Coronary artery (tissue), 2 donors: ENCODE measurements at regions not wholly inside any gene's neighbourhood (a gene's known extent, or its start where the extent isn't known, plus 50 kb on each side); places are given as distances from the start of the nearest gene placed in this dataset.

Source experiments
- DNase-seq: peaks from one replicate; pipeline ENCODE4 v3.0.0-alpha.2; 2017; ENCODE audit warnings: low spot score
- H3K27ac ChIP-seq, 2 donors: fragments of 200-600 bp; sonication (generic); one replicate each; pipeline ENCODE4 v1.5.1; 2016 to 2019
- H3K4me3 ChIP-seq: fragments of 200-600 bp; sonication (generic); 2 replicates; pipeline ENCODE4 v1.5.1; 2016; ENCODE audit warnings: mild to moderate bottlenecking, moderate library complexity
- CTCF ChIP-seq: fragments of 200-600 bp; sonication (generic); IDR thresholded peaks from one replicate; pipeline ENCODE4 v1.5.1; 2019; ENCODE audit warnings: antibody characterized with exemption

- Histone ChIP-seq H3K4me3 (no peak overlapping the region), H3K27ac (no peak overlapping the region)
- DNase-seq: no peak
- TF ChIP-seq CTCF: no peak
Measured at GRCh38 chr18:41351430-41351829, 603.6 kb upstream of the PIK3C3 start.

- no peak for DNase-seq
- H3K27ac ChIP-seq: no peak overlapping the region
- no peak overlapping the region for H3K4me3 ChIP-seq
- TF ChIP-seq CTCF: no peak
Measured at GRCh38 chr18:41347057-41347456, 608.0 kb upstream of the PIK3C3 start.

GRCh38 chr18:41343808-41344207 lies 611.2 kb upstream of the PIK3C3 start:
- Histone ChIP-seq H3K27ac (no peak overlapping the region), H3K4me3 (no peak overlapping the region)
- no peak for DNase-seq
- TF ChIP-seq CTCF: no peak

GRCh38 chr18:41338341-41338740 lies 616.7 kb upstream of the PIK3C3 start:
- no peak overlapping the region for H3K27ac ChIP-seq
- TF ChIP-seq CTCF: no peak

GRCh38 chr18:41331661-41332060 lies 623.4 kb upstream of the PIK3C3 start:
- no peak overlapping the region for H3K4me3 ChIP-seq

More at GRCh38 chr18:41338341-41338740, 616.7 kb upstream of the PIK3C3 start:
- H3K4me3 ChIP-seq: no peak overlapping the region
- no peak for DNase-seq

GRCh38 chr18:41326311-41326710 lies 628.7 kb upstream of the PIK3C3 start:
- no peak overlapping the region for H3K27ac ChIP-seq
- DNase-seq: no peak
- H3K4me3 ChIP-seq: no peak overlapping the region
- TF ChIP-seq CTCF: no peak

More at GRCh38 chr18:41331661-41332060, 623.4 kb upstream of the PIK3C3 start:
- TF ChIP-seq CTCF: no peak
- DNase-seq: no peak
- H3K27ac ChIP-seq: no peak overlapping the region

- DNase-seq: no peak
- TF ChIP-seq CTCF: no peak
- no peak overlapping the region for H3K4me3 ChIP-seq
- no peak overlapping the region for H3K27ac ChIP-seq
Measured at GRCh38 chr18:41324934-41325333, 630.1 kb upstream of the PIK3C3 start.
